ENCODE measurements at regions not wholly inside any gene's neighbourhood (a gene's known extent, or its start where the extent isn't known, plus 50 kb on each side); places are given as distances from the start of the nearest gene placed in this dataset.

- ATAC-seq (ENCODE audit: insufficient read depth, low FRiP score), result no peak
- Histone ChIP-seq H3K9ac (ENCODE audit: insufficient read depth in 1 of 2, low read length in 2 of 2) (no peak overlapping the region), H3K27me3 (ENCODE audit: control insufficient read depth in 3 of 3, insufficient read depth in 3 of 3, low read length in 2 of 3) (no peaks in the 10 kb centered on the region), H3K36me3 (ENCODE audit: control insufficient read depth in 4 of 4, insufficient read depth in 4 of 4, low read length in 4 of 4) (no peaks in the 10 kb centered on the region), H3K9me3 (ENCODE audit: control insufficient read depth in 4 of 4, insufficient read depth in 3 of 4, low read length in 3 of 4) (no peaks in the 10 kb centered on the region), H3K4me1 (ENCODE audit: control insufficient read depth in 5 of 5, insufficient read depth in 5 of 5, low read length in 5 of 5) (peaks cover 0 to 7% (median 0%) of the 10 kb centered on the region in 5 donors), H3K27ac (ENCODE audit: low read depth in 1 of 2, low read length in 1 of 2) (peak overlapping the region in 1 of 2 donors; percentile 46), H3K4me3 (no peak overlapping the region)
- TF ChIP-seq CTCF (IDR thresholded peaks at IDR 0.05; ENCODE audit: control extremely low read depth, extremely low read depth), result no peak
- DNase-seq, result no peak
- WGBS, 2 donors, result 53 to 59% methylated on average over 9 of the region's 9 CpGs
These were observed 106.6 kb downstream of the DYRK2 start for GRCh38 chr12:67754933-67755697.

GRCh38 chr12:67757651-67758050, 109.1 kb downstream of the DYRK2 start:
- Histone ChIP-seq H3K4me3 (no peak overlapping the region), H3K27me3 (ENCODE audit: control insufficient read depth in 3 of 3, insufficient read depth in 3 of 3, low read length in 2 of 3) (no peaks in the 10 kb centered on the region), H3K36me3 (ENCODE audit: control insufficient read depth in 4 of 4, insufficient read depth in 4 of 4, low read length in 4 of 4) (no peaks in the 10 kb centered on the region), H3K9ac (ENCODE audit: insufficient read depth in 1 of 2, low read length in 2 of 2) (no peak overlapping the region), H3K4me1 (ENCODE audit: control insufficient read depth in 5 of 5, insufficient read depth in 5 of 5, low read length in 5 of 5) (peaks cover 0 to 7% (median 0%) of the 10 kb centered on the region in 5 donors), H3K9me3 (ENCODE audit: control insufficient read depth in 4 of 4, insufficient read depth in 3 of 4, low read length in 3 of 4) (no peaks in the 10 kb centered on the region), H3K27ac (ENCODE audit: low read depth in 1 of 2, low read length in 1 of 2) (no peak overlapping the region)
- ATAC-seq (ENCODE audit: insufficient read depth, low FRiP score) (no peak), DNase-seq (no peak)
- no peak for TF ChIP-seq CTCF (IDR thresholded peaks at IDR 0.05; ENCODE audit: control extremely low read depth, extremely low read depth)
- 93 to 96% methylated on average over 2 of the region's 2 CpGs for WGBS, 2 donors

GRCh38 chr12:67758119-67758518, 109.6 kb downstream of the DYRK2 start:
- no peak overlapping the region for H3K27ac ChIP-seq (ENCODE audit: low read depth in 1 of 2, low read length in 1 of 2)
- no peak overlapping the region for H3K4me3 ChIP-seq
- peaks cover 0 to 7% (median 0%) of the 10 kb centered on the region in 5 donors for H3K4me1 ChIP-seq (ENCODE audit: control insufficient read depth in 5 of 5, insufficient read depth in 5 of 5, low read length in 5 of 5)
- no peak for DNase-seq
- no peaks in the 10 kb centered on the region for H3K36me3 ChIP-seq (ENCODE audit: control insufficient read depth in 4 of 4, insufficient read depth in 4 of 4, low read length in 4 of 4)
- no peak for TF ChIP-seq CTCF (IDR thresholded peaks at IDR 0.05; ENCODE audit: control extremely low read depth, extremely low read depth)
- no peaks in the 10 kb centered on the region for H3K9me3 ChIP-seq (ENCODE audit: control insufficient read depth in 4 of 4, insufficient read depth in 3 of 4, low read length in 3 of 4)
- no peak overlapping the region for H3K9ac ChIP-seq (ENCODE audit: insufficient read depth in 1 of 2, low read length in 2 of 2)
- ATAC-seq (ENCODE audit: insufficient read depth, low FRiP score), result no peak
- 62 to 65% methylated on average over 2 of the region's 2 CpGs for WGBS, 2 donors
- H3K27me3 ChIP-seq (ENCODE audit: control insufficient read depth in 3 of 3, insufficient read depth in 3 of 3, low read length in 2 of 3), result no peaks in the 10 kb centered on the region
